NCI-H1694 (cell line): ENCODE measurements at regions not wholly inside any gene's neighbourhood (a gene's known extent, or its start where the extent isn't known, plus 50 kb on each side); places are given as distances from the start of the nearest gene placed in this dataset.
A peak's percentile ranks its signal among the peaks of the same experiment; 100 is the strongest.
"Not testable (repeated sequence)": the region's sequence is repeated elsewhere in the genome, so short reads cannot be mapped to it uniquely, and the experiment has no call there.

Source experiments
- DNase-seq: peaks from one replicate; lab custom pipeline; 2025; lab: John Stamatoyannopoulos, UW

DNA sequence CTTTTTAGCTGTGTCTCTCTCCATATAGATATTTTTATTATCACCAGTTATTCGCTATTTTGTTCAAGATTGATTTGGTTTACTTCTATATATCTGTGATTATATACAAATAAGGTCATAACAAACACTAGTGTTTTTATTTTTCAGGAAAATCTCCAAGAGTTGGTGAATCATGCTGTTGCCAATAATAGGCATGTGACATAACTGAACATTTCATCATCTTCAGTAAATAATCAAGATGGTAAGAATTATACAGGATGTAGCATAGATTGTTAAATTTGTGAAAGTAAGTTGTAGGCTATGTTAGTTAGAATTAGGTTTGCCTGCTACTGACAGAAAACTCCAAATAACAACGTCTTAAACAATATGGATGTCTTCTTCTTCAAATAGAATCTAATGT lies 240.9 kb upstream of the PDE3A start:
- DNase-seq, result no peak

DNA sequence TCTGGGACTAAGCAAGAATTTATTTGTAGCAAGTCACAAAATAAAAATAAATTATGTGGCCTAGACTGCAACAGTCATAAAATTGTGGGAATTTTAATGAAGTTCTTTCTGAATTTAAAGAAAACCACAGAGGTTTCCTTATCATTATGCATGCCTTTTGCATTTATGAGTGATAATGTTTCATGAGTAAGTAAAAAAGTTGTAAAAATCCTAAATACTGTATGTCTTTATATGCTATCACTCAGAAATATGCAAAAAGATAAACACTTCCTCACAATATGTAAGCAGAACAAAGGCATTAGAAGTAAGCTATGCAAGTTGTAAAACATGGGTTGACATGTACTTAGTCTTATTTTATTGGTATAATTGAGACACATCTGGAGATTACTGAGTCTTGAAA lies 239.4 kb upstream of the PDE3A start:
- no peak for DNase-seq

DNA sequence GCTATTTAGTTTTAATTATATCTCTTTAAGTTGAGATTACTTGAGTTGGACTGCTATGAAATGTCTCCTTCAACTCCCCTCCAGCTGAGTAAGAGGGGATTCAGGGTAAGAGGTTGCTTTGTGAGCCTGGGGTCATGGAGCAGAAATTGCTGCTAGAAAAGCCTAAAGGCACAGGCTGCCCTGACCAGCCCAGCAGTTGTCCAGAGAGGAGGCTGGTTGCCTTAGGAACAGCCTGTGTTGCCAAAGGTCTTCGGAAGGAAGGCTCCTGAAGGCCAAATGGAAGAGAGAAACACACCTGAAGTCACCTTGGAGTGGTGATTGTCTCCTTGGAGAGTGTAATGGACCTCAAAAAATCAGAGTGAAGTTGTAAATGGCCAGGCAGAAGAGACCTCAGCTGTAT lies 235.5 kb upstream of the PDE3A start:
- no peak for DNase-seq

DNA sequence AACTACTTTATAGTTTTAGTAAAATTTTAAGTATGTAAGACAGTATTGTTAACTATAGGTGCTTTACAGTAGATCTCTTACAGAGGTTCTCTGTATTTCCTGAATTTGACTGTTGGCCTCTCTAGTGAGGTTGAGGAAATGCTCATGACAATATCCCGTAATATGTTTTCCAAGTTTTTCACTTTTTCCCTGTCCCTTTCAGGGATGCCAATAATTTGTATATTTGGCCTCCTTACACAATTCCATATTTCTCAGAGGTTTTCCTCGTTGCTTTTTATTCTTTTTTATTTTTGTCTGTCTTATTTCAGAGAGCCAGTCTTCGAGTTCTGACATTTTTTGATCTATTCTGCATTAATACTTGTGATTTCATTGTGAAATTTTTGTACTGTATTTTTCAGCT lies 233.7 kb upstream of the PDE3A start:
- DNase-seq, result no peak

DNA sequence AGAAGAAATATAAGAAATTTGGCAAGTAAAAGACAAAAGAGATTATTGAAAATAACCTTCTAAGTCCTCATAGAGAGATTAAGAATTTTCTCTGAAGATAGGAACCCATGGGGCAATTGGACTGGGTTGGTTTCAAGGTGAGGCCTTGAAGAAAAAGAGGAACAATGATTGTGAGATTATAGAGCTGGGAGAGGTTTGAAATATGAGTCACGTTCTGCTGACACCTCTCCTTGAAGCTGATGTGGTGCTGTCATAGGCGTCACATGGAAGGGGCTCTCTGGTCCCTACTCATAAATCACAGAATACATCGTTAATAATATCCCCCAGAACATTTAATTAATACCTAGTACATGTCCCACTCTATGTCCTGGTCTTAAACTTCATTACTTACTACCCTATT lies 227.6 kb upstream of the PDE3A start:
- no peak for DNase-seq

DNA sequence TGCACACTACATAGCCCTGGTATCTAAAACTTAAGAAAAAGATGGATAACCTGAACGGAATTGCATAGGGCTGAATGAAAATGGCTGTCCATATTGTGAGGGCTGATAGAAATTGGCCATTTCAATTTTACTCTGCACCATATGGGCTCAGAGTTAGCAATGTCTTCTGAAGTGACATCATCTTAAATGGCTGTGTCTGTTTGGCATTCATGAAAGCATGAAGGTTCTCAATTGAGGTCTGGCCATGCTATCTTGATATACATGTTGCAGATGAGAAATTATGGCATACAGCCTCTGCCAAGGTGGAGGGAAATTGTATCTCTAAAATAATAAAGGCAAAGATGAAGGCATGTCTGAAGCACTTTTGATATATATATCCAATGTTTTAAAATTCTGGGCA lies 226.0 kb upstream of the PDE3A start:
- DNase-seq, result peak; percentile 28

DNA sequence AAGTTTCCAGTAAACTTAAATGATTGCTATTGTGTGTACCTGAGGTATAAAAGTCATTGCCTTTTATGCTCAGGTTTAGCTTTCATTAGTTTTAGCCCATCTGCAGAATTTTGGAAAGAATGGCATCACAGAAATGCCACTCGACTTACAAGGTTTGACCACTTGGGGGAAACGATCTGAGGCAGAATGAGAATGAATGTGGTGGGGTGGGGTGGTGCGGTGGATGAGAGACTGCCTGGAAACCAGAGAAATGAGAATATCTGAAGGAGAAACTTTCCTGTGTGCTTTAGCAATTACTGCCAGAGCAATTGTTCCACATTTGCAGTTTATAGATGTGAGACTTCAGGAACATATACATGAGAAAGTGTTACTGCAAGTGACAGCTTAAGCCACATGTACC lies 225.4 kb upstream of the PDE3A start:
- peak; percentile 22 for DNase-seq

DNA sequence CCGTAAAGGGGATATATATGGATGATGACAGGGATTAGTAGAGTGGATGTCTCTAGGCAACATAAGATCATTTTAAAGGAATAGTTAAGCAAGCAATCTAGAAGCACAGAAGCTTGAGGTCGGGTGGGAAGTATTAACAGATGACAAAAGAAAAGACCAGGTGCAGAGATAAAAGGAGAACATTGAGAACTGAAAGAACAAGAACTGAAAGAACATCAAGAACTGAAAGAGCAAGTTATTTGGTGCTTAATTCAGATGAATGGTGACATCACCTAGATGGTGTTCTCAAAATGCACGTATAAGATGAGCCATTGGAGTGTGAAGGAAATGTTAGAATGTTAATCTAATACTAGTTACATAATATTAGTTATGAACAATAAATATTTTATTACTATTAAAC lies 224.0 kb upstream of the PDE3A start:
- DNase-seq, result no peak

DNA sequence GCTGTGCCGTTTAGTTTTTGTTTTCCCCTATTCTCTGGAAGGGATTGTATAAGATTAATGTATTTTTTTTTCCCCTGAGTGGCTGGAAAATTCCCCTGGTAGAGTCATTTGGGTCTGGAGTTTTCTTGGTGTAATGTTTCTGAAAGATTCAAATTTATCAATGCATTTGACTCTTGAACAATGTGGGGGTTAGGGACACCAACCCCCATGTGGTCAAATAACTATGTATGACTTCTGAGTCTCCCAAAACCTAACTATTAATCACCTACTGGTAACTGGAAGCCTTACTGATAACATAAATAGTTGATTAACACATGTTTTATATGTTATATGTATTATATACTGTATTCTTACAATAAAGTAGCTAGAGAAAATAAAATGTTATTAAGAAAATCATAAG lies 220.1 kb upstream of the PDE3A start:
- DNase-seq, result no peak

DNA sequence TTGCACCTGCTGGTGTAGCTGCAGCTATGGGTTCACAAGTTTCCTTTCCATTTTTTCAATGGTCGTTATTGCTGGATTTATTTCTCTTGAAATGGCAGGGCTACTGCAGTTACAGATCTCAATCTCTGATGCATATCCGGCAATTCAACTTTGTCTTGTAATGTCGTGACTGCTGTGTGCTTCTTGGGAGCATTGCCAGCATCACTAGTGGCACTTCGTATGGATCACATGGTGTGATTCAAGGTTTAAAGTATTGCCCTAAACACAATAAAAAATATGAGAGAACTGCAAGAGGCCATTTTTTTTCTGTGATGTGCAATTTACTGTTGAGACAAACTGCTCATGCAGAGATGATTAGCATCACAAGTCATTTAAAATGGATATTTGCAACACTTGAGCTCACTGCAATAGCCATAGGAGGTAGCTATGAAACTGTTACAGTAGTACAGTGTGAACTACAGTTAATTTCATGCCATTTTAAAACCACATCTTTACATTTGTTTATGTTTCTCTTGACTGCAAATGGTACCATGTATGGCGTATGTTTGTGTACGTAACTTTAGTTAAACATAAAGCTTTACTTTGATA lies 217.4 kb upstream of the PDE3A start:
- DNase-seq, result no peak

DNA sequence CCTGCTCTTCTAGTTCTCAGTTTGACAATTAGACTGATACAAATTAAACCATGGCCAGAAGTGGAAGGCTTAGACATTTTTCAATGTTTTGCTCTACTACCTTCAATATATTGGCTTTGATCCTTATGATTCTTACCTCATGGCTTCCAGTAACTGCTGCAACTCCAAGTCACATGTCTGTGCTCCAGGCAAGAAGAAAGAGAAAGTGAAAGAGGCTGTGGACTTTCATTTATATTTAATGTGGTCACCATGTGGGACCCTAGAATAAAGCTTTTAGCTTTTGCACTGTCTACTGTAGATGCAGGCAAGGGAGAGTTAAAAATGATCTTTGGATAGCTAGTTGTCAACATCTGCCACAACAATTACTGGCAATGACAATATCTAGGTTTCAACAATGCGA lies 214.3 kb upstream of the PDE3A start:
- DNase-seq, result no peak

DNA sequence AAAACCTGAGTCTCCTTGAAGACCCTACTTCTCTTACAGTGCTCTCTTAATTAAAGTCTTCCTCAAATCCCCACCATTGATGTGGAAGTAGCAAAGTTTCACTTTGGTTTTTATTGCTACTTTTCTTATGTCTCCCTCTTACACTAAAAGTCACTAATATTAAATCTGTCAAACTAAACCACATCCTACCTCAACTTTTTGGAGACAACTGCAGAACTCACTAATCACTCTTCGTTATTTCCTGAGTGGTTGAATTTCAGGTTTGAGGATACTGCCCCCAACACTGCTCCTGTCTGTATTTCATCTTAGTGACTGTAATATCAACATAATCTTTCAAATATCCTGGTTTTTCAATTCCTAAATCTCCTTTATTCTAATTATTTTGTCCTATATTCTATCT lies 213.0 kb upstream of the PDE3A start:
- no peak for DNase-seq

DNA sequence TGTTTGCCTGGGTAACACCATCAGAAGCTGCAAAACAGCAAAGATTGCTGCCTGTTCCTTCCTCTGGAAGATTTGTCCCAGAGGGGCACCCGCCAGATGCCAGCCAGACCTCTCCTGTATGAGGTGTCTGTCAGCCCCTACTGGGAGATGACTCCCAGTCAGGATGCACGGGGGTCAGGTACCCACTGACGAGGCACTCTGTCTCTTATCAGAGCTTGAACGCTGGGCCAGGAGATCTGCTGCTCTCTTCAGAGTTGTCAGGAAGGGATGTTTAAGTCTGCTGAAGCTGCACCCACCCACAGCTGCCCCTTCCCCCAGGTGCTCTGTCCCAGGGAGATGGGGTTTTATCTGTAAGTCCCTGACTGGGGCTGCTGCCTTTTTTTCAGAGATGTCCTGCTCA lies 207.4 kb upstream of the PDE3A start:
- DNase-seq, result not testable (repeated sequence)

DNA sequence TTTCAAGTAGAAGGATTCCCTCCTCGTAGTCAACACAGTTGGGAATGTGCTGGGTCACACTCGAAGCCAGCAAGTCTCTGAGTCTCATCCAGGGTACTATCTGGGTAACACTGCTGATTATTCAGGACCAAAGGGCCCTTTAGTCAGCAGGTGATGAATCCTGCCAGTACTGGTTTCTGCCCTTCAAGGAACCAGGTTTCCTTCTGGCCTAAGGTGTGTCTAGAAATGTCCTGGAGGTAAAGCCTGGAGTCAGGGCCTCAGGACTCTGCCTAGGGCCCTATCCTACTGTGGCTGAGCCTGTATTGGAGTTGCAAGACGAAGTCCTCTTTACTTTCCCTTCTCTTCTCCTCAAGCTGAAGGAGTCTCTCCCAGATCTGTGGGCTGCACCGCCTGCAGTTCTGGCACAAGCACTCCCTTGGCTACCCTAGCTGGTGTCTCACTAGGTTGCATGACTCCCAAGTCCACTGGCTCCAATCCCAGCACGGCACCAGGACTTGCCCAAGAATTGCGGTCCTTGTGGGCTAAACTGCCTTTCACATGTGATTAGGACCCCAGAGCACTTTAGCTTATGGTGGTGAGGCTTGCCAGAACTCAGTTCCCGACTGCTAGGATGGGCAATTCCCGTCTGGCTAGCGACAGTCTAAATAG lies 193.7 kb upstream of the PDE3A start:
- no peak for DNase-seq

DNA sequence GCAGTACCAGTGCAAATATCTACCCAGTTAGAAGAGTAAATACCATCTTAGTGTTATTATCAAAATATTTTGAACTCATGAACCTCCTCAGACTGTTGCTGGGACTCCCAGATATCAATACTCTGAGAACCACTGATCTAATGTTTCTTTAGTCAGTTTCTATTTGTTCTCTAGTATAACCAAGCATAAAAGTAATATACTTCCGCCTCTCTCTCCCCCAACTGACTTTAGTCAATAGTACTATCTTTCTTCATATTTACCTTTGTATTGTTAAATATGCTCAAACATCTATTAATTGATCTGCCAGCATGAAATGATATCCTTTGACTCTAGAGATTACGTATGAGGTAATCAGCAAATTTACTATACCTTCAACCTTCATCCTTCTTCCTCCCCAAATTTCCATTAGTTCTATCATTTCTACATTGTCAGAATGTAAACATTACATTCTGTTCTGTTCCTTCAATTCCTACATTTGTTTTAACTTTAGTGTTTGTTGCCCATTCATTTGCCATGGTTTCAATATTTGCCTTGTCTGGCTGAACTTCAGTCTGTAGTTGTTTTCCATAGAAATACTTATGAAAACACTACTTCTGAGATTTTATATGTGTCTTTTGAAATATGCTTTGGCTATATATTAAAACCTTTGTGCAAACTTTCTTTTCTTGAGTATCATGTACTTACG lies 192.5 kb upstream of the PDE3A start:
- DNase-seq, result no peak

DNA sequence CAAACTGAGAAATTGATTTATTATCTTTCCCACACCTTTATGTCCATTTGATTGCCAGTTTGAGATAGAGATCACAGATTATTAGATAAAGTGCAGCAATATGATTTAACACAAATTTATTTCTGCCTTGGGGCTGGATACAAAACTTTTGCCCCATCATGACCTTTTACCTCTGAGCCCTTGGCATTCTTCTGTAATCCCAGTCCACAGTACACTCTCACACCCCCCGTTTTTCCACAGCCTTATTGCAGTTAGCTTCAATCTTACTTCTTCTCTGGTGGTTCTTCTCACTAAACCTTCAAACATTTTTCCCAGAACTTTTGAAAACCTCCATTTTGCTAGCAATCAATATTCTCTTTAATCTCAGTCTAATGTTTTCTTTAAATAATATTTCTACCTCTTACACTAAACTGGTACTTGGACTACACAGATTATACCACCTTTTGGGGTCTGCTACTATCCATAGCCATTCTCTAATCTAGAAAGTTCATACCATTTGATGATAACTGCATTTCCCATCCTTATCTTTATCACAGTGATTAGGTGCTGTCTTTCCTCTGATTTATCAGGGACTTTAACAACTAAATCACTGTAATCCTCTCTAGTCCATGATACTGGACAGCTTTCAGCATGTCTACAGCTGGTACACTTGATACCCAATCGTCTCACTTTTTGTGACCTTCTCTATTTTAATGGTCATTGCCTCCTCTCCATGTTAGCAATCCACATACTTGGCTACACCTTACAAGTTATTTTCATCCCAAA lies 186.7 kb upstream of the PDE3A start:
- no peak for DNase-seq

DNA sequence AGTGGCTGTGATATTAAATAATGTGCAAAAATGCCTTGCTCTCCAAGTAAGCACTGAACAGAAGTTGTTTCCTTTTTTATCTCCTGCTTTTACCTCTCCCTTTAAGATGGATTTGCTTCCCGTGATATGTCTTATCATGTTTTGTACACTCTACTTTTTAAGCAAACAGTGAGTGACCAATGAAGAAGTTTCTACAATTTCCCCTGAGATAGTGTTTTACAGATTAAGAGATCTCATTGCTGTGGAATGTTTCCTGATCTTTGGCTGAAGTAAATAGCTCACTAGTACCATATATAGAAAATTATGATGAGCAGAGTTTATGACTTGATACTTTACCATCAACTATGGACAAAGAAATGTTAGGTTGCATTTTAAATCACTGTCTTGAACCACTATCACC lies 184.8 kb upstream of the PDE3A start:
- DNase-seq, result no peak

DNA sequence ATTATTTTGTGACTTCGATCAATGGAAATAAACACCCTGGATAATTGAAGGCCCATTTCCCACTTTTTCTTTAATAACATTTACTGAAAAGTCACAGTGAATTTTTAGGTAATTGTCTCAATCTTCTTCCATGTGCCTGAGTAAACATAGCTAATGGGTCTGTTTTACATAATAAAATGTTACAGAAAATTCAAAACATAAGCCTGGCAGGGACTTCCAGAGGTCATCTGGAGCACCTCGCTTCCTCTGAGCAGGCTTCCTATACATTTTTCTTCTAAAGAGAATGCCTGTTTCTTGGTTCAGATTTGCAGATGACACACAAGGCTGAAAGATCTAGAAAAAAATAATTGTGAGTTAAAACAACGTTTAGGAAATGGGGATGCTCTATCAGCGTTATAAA lies 183.8 kb upstream of the PDE3A start:
- no peak for DNase-seq

DNA sequence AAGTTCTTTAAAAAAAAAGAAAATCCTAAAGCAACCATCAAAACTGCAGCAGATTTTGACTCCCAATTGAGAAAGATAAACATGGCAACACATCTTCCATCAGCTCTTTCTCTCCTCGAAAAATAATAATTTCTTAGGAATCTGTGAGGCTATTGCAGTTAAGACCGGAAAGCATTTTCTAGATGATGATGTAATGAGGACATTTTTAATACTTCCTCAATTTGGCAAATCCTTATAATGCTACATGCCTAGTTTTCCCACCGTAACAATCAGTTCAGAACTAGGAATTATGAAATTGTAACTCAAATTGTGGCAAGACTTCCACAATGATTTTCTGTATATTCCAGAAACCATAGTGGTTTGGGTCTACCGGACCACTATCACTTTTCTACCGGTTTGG lies 180.9 kb upstream of the PDE3A start:
- no peak for DNase-seq

DNA sequence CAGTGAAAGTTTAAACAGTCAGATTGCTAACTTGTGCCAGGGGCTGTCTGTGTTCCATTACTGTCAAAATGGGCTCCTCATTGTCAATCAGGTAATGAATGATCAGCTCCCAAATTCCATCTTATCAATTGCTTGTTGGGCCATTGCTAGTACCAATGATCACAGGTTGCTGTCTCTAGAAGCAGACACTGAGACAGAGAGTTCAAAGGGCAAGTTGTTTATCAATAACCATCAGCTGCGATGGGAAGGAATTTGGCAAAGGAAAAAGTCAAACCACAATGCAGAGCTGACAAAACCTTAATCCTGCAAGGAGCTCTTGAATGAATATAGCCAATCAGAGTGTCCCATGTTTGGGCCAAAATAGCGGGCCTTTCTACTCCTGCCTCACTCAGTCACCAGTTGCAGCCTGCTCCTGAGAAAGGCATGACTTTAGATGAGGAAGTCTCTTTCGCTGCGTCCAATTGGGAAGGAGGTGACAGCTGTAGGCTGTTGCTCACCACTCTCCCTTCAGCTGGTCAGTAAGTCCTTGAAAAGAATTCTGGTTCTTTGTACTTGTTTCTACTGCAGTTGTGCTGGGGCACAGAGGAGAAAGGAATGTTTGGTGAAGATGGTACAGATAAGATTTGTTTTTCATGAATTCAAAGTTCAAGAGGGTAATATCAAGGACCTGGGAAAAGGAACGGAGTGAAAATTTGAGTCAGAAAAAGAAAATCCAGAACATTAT lies 179.2 kb upstream of the PDE3A start:
- no peak for DNase-seq

DNA sequence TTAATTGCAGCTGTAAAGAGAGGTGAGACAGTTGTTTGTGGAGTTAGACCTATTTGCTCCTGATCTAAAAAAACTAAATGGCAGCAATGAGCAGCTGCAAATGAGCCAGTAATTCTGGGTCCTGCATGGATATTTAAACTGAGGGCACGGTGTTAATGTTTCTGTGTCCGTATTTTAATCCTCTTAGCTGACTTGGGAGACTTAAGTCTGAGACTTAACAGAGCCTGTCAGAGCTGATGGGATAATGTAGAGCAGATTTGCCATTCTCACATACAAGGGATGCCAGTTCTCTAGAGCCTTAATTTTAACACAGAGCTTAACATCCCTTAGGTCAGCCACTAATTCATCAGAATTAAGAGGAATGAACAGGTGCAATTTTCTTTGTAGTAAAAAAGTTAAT lies 178.6 kb upstream of the PDE3A start:
- DNase-seq, result no peak

DNA sequence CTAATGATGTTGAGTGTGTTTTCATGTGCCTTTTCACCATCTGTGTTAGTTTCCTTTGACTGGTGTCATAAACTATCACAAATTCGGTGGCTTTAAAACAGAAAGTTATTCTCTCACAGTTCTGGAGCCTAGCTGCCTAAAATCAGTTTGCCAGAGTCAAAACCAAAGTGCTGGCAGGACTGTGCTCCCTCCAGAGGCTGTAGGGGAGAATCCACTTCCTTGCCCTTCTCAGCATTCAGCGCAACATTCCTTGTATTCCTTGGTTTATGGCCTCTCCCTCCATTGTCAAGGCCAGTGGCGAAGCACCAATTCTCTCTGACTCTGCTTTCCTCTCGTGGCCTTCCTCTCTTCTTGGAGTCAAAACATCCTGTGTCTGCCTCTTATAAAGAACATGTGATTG lies 174.2 kb upstream of the PDE3A start:
- no peak for DNase-seq
